ENCODE measurements at regions not wholly inside any gene's neighbourhood (a gene's known extent, or its start where the extent isn't known, plus 50 kb on each side); places are given as distances from the start of the nearest gene placed in this dataset.

DNA sequence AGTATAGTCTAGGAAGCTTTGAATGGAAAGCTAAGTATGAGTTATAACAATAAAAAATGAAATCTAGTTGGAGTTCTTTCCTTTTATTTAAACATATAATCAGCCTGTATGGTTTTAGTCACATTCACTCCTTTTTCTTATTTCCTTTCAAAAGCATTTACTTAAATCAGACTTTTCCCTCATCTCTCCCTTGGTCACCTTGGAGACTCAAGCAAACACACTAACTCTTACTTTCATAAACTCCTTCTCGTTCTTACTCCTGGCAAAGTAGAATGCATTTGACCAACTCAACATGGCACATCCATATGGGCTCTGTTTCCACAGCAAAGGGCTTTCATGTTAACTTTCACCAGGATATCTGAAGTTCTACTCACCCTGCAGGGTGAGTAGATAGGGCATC is 400.0 kb downstream of the LMO7 start:
- DNase-seq (ENCODE audit: extremely low spot score), result no peak
- ChIA-PET CTCF (interaction anchor here (1.4 to 1.8 kb wide), 2 partner anchors 13 to 159 kb away, joined by 5 read pairs; no protein-coding TSS in a partner anchor), POLR2A (no interaction called here)
- TF ChIP-seq CTCF (IDR thresholded peaks at IDR 0.05; ENCODE audit: control extremely low read depth, extremely low read depth, low read depth, missing control alignments), result no peak

DNA sequence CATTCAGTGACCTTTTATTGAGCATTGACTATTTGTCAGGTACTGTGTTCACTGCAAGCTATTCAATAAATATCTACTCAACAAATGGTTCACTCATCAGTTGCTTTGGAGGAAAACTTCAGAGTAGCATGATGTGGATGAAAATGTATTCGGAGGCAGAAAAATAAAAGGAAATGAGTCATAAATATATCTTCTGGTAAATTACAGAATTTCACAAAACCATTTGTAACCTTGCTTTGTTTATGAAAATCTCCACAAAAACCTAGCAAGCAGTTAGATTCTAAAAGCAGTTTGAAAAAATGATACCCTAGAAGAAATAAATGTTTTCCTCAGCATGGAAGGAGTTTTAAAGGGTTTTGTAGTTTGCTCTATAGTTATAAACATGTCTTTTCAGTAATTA is 399.6 kb downstream of the LMO7 start:
- POLR2A ChIA-PET, result no interaction called here
- TF ChIP-seq CTCF (IDR thresholded peaks at IDR 0.05; ENCODE audit: control extremely low read depth, extremely low read depth, low read depth, missing control alignments), result no peak
- no peak for DNase-seq (ENCODE audit: extremely low spot score)
- CTCF ChIA-PET, result no interaction called here

- CTCF ChIA-PET, result interaction anchor here (1.2 to 1.6 kb wide), 4 partner anchors 10 to 160 kb away, joined by 3 to 5 read pairs (median 4); no protein-coding TSS in a partner anchor
- no peak for TF ChIP-seq CTCF (IDR thresholded peaks at IDR 0.05; ENCODE audit: control extremely low read depth, extremely low read depth, low read depth, missing control alignments)
- POLR2A ChIA-PET, result no interaction called here
- DNase-seq (ENCODE audit: extremely low spot score), result no peak
Measured at GRCh38 chr13:76029706-76030105, 393.6 kb downstream of the LMO7 start.

GRCh38 chr13:76029088-76029487 is 393.0 kb downstream of the LMO7 start:
- no peak for TF ChIP-seq CTCF (IDR thresholded peaks at IDR 0.05; ENCODE audit: control extremely low read depth, extremely low read depth, low read depth, missing control alignments)
- DNase-seq (ENCODE audit: extremely low spot score), result no peak
- CTCF ChIA-PET, result interaction anchor here (1.2 kb wide), 1 partner anchor 12 kb away, joined by 5 read pairs; no protein-coding TSS in a partner anchor
- POLR2A ChIA-PET, result no interaction called here

GRCh38 chr13:76027131-76027530 is 391.0 kb downstream of the LMO7 start:
- no peak for TF ChIP-seq CTCF (IDR thresholded peaks at IDR 0.05; ENCODE audit: control extremely low read depth, extremely low read depth, low read depth, missing control alignments)
- ChIA-PET CTCF (no interaction called here), POLR2A (no interaction called here)
- DNase-seq (ENCODE audit: extremely low spot score), result no peak

GRCh38 chr13:76025392-76025791 is 389.3 kb downstream of the LMO7 start:
- ChIA-PET POLR2A (no interaction called here), CTCF (interaction anchor here (1.3 to 2.6 kb wide), 3 partner anchors 9 to 330 kb away, joined by 3 to 11 read pairs (median 5); no protein-coding TSS in a partner anchor)
- TF ChIP-seq CTCF (IDR thresholded peaks at IDR 0.05; ENCODE audit: control extremely low read depth, extremely low read depth, low read depth, missing control alignments), result no peak

GRCh38 chr13:76024151-76024550 is 388.0 kb downstream of the LMO7 start:
- DNase-seq (ENCODE audit: extremely low spot score), result no peak
- POLR2A ChIA-PET, result no interaction called here
- CTCF ChIA-PET, result interaction anchor here (1.2 kb wide), 1 partner anchor 14 kb away, joined by 3 read pairs; no protein-coding TSS in a partner anchor
- no peak for TF ChIP-seq CTCF (IDR thresholded peaks at IDR 0.05; ENCODE audit: control extremely low read depth, extremely low read depth, low read depth, missing control alignments)

More at GRCh38 chr13:76025392-76025791, 389.3 kb downstream of the LMO7 start:
- no peak for DNase-seq (ENCODE audit: extremely low spot score)
